GM18858 (cell line): ENCODE measurements at regions not wholly inside any gene's neighbourhood (a gene's known extent, or its start where the extent isn't known, plus 50 kb on each side); places are given as distances from the start of the nearest gene placed in this dataset.
"Not testable (repeated sequence)": the region's sequence is repeated elsewhere in the genome, so short reads cannot be mapped to it uniquely, and the experiment has no call there.

Experiments
- ATAC-seq: cut with Tn5 transposase; IDR thresholded peaks from one replicate; pipeline ENCODE4 v1.9.1; 2021; ENCODE audit not compliant: unreplicated experiment

GRCh38 chr16:16559179-16559740 lies 180.3 kb downstream of the NPIPA7 start:
- ATAC-seq, result not testable (repeated sequence)

- ATAC-seq, result not testable (repeated sequence)
These were observed 182.6 kb downstream of the NPIPA7 start for GRCh38 chr16:16561532-16561931.

- not testable (repeated sequence) for ATAC-seq
These were observed 185.0 kb downstream of the NPIPA7 start for GRCh38 chr16:16563962-16564361.

- not testable (repeated sequence) for ATAC-seq
These were observed 186.4 kb downstream of the NPIPA7 start for GRCh38 chr16:16565326-16565725.

- not testable (repeated sequence) for ATAC-seq
These were observed 191.1 kb downstream of the NPIPA7 start for GRCh38 chr16:16570055-16570454.

- not testable (repeated sequence) for ATAC-seq
These were observed 191.9 kb downstream of the NPIPA7 start for GRCh38 chr16:16570874-16571273.

- ATAC-seq, result not testable (repeated sequence)
These were observed 193.3 kb downstream of the NPIPA7 start for GRCh38 chr16:16572130-16572774.

- not testable (repeated sequence) for ATAC-seq
These were observed 198.1 kb downstream of the NPIPA7 start for GRCh38 chr16:16577062-16577461.

GRCh38 chr16:16578701-16579100 lies 199.8 kb downstream of the NPIPA7 start:
- no peak for ATAC-seq

GRCh38 chr16:16582916-16583315 lies 204.0 kb downstream of the NPIPA7 start:
- ATAC-seq, result not testable (repeated sequence)

- not testable (repeated sequence) for ATAC-seq
These were observed 207.2 kb downstream of the NPIPA7 start for GRCh38 chr16:16586073-16586651.

GRCh38 chr16:16586969-16587368 lies 208.0 kb downstream of the NPIPA7 start:
- not testable (repeated sequence) for ATAC-seq

- not testable (repeated sequence) for ATAC-seq
These were observed 209.5 kb downstream of the NPIPA7 start for GRCh38 chr16:16588436-16588835.

- ATAC-seq, result not testable (repeated sequence)
These were observed 211.8 kb downstream of the NPIPA7 start for GRCh38 chr16:16590654-16591318.

GRCh38 chr16:16593156-16593863 lies 214.4 kb downstream of the NPIPA7 start:
- not testable (repeated sequence) for ATAC-seq

GRCh38 chr16:16595029-16595718 lies 216.2 kb downstream of the NPIPA7 start:
- ATAC-seq, result not testable (repeated sequence)

GRCh38 chr16:16601239-16601638 lies 222.3 kb downstream of the NPIPA7 start:
- ATAC-seq, result not testable (repeated sequence)

GRCh38 chr16:16607401-16608082 lies 228.6 kb downstream of the NPIPA7 start:
- not testable (repeated sequence) for ATAC-seq

GRCh38 chr16:16609627-16610026 lies 230.7 kb downstream of the NPIPA7 start:
- not testable (repeated sequence) for ATAC-seq
